Neural cell (in vitro differentiated cells): ENCODE measurements at regions not wholly inside any gene's neighbourhood (a gene's known extent, or its start where the extent isn't known, plus 50 kb on each side); places are given as distances from the start of the nearest gene placed in this dataset.

Source experiments
- EP300 ChIP-seq: fragments of 450-650 bp; conservative IDR thresholded peaks from 2 replicates; pipeline ENCODE4 v1.6.1; 2014; ENCODE audit warnings: antibody characterized with exemption, mild to moderate bottlenecking, moderate library complexity; ENCODE audit not compliant: poor library complexity, severe bottlenecking
- EZH2 ChIP-seq: fragments of 200-600, 300-800 bp; shearing (Covaris generic), sonication (generic); IDR thresholded peaks from 2 replicates; pipeline ENCODE4 v1.6.1; 2014; ENCODE audit warnings: antibody characterized with exemption, low read length, borderline replicate concordance, mild to moderate bottlenecking; ENCODE audit not compliant: insufficient read depth, poor library complexity, severe bottlenecking
- MXI1 ChIP-seq: fragments of 450-650 bp; conservative IDR thresholded peaks from 2 replicates; pipeline ENCODE4 v1.6.1; 2014; ENCODE audit warnings: antibody characterized with exemption, mild to moderate bottlenecking; ENCODE audit not compliant: poor library complexity, severe bottlenecking
- POLR2AphosphoS5 ChIP-seq: IDR thresholded peaks from 2 replicates; pipeline ENCODE4 v1.6.1; 2012
- RAD21 ChIP-seq: fragments of 450-650 bp; conservative IDR thresholded peaks from 2 replicates; pipeline ENCODE4 v1.6.1; 2014; ENCODE audit warnings: antibody characterized with exemption, mild to moderate bottlenecking, moderate library complexity
- SMC3 ChIP-seq: fragments of 450-650 bp; conservative IDR thresholded peaks from 2 replicates; pipeline ENCODE4 v1.6.1; 2014; ENCODE audit warnings: antibody characterized with exemption, mild to moderate bottlenecking, moderate library complexity; ENCODE audit not compliant: poor library complexity
- TAF1 ChIP-seq: IDR thresholded peaks from 2 replicates; pipeline ENCODE4 v1.6.1; 2012; ENCODE audit warnings: low read depth
- TF ChIP-seq, protein P1 (sequence below): fragments of 450-650 bp; IDR thresholded peaks from 2 replicates; pipeline ENCODE4 v1.5.1; 2014; ENCODE audit warnings: antibody characterized with exemption, mild to moderate bottlenecking, moderate library complexity; ENCODE audit not compliant: poor library complexity, severe bottlenecking
- TF ChIP-seq, protein P2 (sequence below): IDR thresholded peaks from 2 replicates; pipeline ENCODE4 v1.6.1; 2012; ENCODE audit warnings: borderline replicate concordance

DNA sequence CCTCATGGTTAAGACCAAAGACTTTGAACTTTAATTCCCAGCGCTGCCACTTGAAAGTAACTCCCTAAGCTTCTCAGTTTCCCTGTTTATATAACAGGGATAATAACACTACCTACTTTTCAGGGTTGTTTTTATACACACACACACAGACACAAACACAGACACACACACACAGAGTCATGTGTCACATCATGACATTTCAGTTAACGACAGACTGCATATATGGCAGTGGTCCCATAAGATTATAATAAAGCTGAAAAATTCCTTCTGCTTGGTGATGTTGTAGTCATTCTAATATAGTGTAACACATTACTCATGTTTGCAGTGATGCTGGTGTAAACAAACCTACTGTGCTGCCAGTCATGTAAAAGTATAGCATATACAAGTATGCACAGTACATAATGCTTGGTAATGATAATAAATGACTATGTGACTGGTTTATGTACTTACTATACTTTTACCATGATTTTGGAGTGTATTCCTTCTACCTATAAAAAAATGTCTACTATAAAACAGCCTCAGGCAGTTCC is 89.2 kb upstream of the ITGA4 start:
- TF ChIP-seq, protein P1, sequence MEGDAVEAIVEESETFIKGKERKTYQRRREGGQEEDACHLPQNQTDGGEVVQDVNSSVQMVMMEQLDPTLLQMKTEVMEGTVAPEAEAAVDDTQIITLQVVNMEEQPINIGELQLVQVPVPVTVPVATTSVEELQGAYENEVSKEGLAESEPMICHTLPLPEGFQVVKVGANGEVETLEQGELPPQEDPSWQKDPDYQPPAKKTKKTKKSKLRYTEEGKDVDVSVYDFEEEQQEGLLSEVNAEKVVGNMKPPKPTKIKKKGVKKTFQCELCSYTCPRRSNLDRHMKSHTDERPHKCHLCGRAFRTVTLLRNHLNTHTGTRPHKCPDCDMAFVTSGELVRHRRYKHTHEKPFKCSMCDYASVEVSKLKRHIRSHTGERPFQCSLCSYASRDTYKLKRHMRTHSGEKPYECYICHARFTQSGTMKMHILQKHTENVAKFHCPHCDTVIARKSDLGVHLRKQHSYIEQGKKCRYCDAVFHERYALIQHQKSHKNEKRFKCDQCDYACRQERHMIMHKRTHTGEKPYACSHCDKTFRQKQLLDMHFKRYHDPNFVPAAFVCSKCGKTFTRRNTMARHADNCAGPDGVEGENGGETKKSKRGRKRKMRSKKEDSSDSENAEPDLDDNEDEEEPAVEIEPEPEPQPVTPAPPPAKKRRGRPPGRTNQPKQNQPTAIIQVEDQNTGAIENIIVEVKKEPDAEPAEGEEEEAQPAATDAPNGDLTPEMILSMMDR: no peak
- no peak for TF ChIP-seq EZH2
- TF ChIP-seq, protein P2, sequence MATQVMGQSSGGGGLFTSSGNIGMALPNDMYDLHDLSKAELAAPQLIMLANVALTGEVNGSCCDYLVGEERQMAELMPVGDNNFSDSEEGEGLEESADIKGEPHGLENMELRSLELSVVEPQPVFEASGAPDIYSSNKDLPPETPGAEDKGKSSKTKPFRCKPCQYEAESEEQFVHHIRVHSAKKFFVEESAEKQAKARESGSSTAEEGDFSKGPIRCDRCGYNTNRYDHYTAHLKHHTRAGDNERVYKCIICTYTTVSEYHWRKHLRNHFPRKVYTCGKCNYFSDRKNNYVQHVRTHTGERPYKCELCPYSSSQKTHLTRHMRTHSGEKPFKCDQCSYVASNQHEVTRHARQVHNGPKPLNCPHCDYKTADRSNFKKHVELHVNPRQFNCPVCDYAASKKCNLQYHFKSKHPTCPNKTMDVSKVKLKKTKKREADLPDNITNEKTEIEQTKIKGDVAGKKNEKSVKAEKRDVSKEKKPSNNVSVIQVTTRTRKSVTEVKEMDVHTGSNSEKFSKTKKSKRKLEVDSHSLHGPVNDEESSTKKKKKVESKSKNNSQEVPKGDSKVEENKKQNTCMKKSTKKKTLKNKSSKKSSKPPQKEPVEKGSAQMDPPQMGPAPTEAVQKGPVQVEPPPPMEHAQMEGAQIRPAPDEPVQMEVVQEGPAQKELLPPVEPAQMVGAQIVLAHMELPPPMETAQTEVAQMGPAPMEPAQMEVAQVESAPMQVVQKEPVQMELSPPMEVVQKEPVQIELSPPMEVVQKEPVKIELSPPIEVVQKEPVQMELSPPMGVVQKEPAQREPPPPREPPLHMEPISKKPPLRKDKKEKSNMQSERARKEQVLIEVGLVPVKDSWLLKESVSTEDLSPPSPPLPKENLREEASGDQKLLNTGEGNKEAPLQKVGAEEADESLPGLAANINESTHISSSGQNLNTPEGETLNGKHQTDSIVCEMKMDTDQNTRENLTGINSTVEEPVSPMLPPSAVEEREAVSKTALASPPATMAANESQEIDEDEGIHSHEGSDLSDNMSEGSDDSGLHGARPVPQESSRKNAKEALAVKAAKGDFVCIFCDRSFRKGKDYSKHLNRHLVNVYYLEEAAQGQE: no peak
- TF ChIP-seq POLR2AphosphoS5: no peak
- TF ChIP-seq TAF1: no peak
- TF ChIP-seq MXI1: no peak
- no peak for TF ChIP-seq EP300
- TF ChIP-seq SMC3: no peak
- no peak for TF ChIP-seq RAD21
